Peyer's patch (tissue), 4 donors: ENCODE measurements at regions not wholly inside any gene's neighbourhood (a gene's known extent, or its start where the extent isn't known, plus 50 kb on each side); places are given as distances from the start of the nearest gene placed in this dataset.

Experiments
- DNase-seq, 3 donors: peaks; one replicate each; pipeline ENCODE4 v3.0.0-alpha.2; 2017 to 2019
- H3K27ac ChIP-seq, 4 donors: fragments of 200-600 bp; sonication (generic); one replicate each; pipeline ENCODE4 v1.5.1; 2016 to 2019
- H3K27me3 ChIP-seq, 2 donors: fragments of 200-600 bp; sonication (generic); one replicate each; pipeline ENCODE4 v1.5.1; 2019
- H3K36me3 ChIP-seq, 3 donors: fragments of 200-600 bp; sonication (generic); one replicate each; pipeline ENCODE4 v1.5.1; 2016 to 2019
- H3K4me1 ChIP-seq, 4 donors: fragments of 200-600 bp; sonication (generic); one replicate each; pipeline ENCODE4 v1.5.1; 2016 to 2019
- H3K4me3 ChIP-seq, 4 donors: fragments of 200-600 bp; sonication (generic); 1 replicate in 3 of 4; 2 replicates in 1 of 4; pipeline ENCODE4 v1.5.1; 2016 to 2019; ENCODE audit warnings: mild to moderate bottlenecking in 1 of 4
- H3K9me3 ChIP-seq, 4 donors: fragments of 200-600 bp; sonication (generic); one replicate each; pipeline ENCODE4 v1.5.1; 2016 to 2019; ENCODE audit warnings: mild to moderate bottlenecking in 1 of 4
- CTCF ChIP-seq, 6 experiments: fragments of 450-650 bp in 4 of 6; fragments of 200-600 bp in 2 of 6; sonication (generic) in 1 of 6; IDR thresholded peaks; one replicate each; pipeline ENCODE4 v1.5.1; 2017 to 2019; ENCODE audit warnings: antibody characterized with exemption in 6 of 6, mild to moderate bottlenecking in 3 of 6, moderate library complexity in 1 of 6
- POLR2A ChIP-seq, 2 donors: fragments of 450-650 bp; IDR thresholded peaks; one replicate each; pipeline ENCODE4 v1.5.1; 2017; ENCODE audit warnings: antibody characterized with exemption in 2 of 2, mild to moderate bottlenecking in 2 of 2, moderate library complexity in 2 of 2

GRCh38 chr6:4435981-4436445 lies 300.6 kb upstream of the ECI2 start:
- Histone ChIP-seq H3K9me3 (no peaks in the 10 kb centered on the region), H3K27ac (no peak overlapping the region), H3K36me3 (no peaks in the 10 kb centered on the region), H3K4me3 (no peak overlapping the region), H3K4me1 (no peaks in the 10 kb centered on the region), H3K27me3 (no peaks in the 10 kb centered on the region)
- no peak for DNase-seq
- TF ChIP-seq POLR2A (IDR thresholded peaks at IDR 0.05) (no peak), CTCF (IDR thresholded peaks at IDR 0.05) (no peak)

GRCh38 chr6:4434655-4435054 lies 299.3 kb upstream of the ECI2 start:
- H3K4me3 ChIP-seq, result no peak overlapping the region
- TF ChIP-seq POLR2A (IDR thresholded peaks at IDR 0.05), result no peak
- TF ChIP-seq CTCF (IDR thresholded peaks at IDR 0.05), result no peak
- no peaks in the 10 kb centered on the region for H3K27me3 ChIP-seq
- H3K36me3 ChIP-seq, result no peaks in the 10 kb centered on the region
- H3K9me3 ChIP-seq, result no peaks in the 10 kb centered on the region
- DNase-seq, result no peak
- H3K4me1 ChIP-seq, result no peaks in the 10 kb centered on the region
- no peak overlapping the region for H3K27ac ChIP-seq

- no peak for DNase-seq
- TF ChIP-seq POLR2A (IDR thresholded peaks at IDR 0.05) (no peak), CTCF (IDR thresholded peaks at IDR 0.05) (no peak)
- no peaks in the 10 kb centered on the region for H3K9me3 ChIP-seq
- no peak overlapping the region for H3K27ac ChIP-seq
- H3K27me3 ChIP-seq, result no peaks in the 10 kb centered on the region
- H3K4me1 ChIP-seq, result no peaks in the 10 kb centered on the region
- H3K4me3 ChIP-seq, result no peak overlapping the region
- H3K36me3 ChIP-seq, result no peaks in the 10 kb centered on the region
Measured at GRCh38 chr6:4433199-4433598, 297.8 kb upstream of the ECI2 start.

- no peaks in the 10 kb centered on the region for H3K4me1 ChIP-seq
- no peak overlapping the region for H3K4me3 ChIP-seq
- no peak overlapping the region for H3K27ac ChIP-seq
- no peaks in the 10 kb centered on the region for H3K9me3 ChIP-seq
- no peak for DNase-seq
- no peak for TF ChIP-seq POLR2A (IDR thresholded peaks at IDR 0.05)
- TF ChIP-seq CTCF (IDR thresholded peaks at IDR 0.05), result no peak
- no peaks in the 10 kb centered on the region for H3K36me3 ChIP-seq
- no peaks in the 10 kb centered on the region for H3K27me3 ChIP-seq
Measured at GRCh38 chr6:4426968-4427367, 291.6 kb upstream of the ECI2 start.

- H3K27me3 ChIP-seq, result no peaks in the 10 kb centered on the region
- TF ChIP-seq POLR2A (IDR thresholded peaks at IDR 0.05) (no peak), CTCF (IDR thresholded peaks at IDR 0.05) (no peak)
- no peak for DNase-seq
- H3K9me3 ChIP-seq, result no peaks in the 10 kb centered on the region
- H3K36me3 ChIP-seq, result no peaks in the 10 kb centered on the region
- no peak overlapping the region for H3K4me3 ChIP-seq
- no peak overlapping the region for H3K27ac ChIP-seq
- no peaks in the 10 kb centered on the region for H3K4me1 ChIP-seq
Measured at GRCh38 chr6:4421837-4422236, 286.5 kb upstream of the ECI2 start.
